ENCODE measurements at regions not wholly inside any gene's neighbourhood (a gene's known extent, or its start where the extent isn't known, plus 50 kb on each side); places are given as distances from the start of the nearest gene placed in this dataset.

DNA sequence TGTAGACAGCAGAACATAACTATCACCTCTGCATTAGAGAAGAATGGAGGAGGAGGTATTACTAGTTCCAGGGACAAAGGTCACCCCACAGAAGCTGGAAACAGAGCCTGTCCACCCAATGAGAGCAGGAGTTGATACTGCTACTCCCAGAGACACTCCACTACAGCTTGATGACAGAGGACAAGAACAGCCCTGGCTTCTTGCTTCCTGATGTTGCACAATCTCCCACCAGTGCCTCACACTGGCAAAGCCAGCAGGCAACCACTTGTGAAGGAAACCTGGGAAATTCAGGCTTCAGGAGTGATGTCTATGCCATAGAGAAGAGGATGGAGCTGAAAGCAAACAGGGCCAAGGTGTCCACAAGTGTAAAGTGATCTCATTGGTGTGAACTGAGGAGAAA is 78.0 kb upstream of the POU1F1 start:
- CTCF ChIA-PET, result interaction anchor here (1.0 kb wide), 1 partner anchor 651 kb away, joined by 3 read pairs; no protein-coding TSS in a partner anchor
- H3K9me3 Mint-ChIP-seq, result no peaks in the 10 kb centered on the region
- intact Hi-C loops (cut with micrococcal nuclease), result no loop called here

DNA sequence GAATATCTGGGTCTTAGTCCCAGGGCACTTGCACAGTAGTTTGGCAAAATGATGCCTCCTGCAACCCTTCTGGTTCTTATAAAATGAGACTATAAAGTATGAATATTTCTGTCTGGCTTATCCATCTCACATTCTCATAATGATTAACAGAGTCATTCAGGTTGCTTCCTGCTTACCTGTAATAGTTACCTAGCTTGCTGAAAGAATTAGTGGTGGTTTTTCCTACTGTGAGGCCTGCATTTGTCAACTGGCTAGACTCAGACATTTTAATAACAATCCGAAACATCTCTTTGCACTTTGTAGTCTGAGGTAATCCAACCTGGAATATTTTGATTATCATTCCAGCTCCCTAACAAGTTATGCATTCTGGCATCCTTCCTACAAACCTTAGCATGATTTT is 75.6 kb upstream of the POU1F1 start:
- Mint-ChIP-seq H3K4me1 (ENCODE audit: low read depth) (no peaks in the 10 kb centered on the region), H3K27me3 (no peaks in the 10 kb centered on the region), H3K4me3 (no peak overlapping the region), H3K36me3 (no peaks in the 10 kb centered on the region), H3K27ac (no peak overlapping the region), H3K9me3 (no peaks in the 10 kb centered on the region)
- intact Hi-C loops (cut with micrococcal nuclease), result no loop called here
- ChIA-PET POLR2A (no interaction called here), CTCF (interaction anchor here (1.1 to 2.2 kb wide), 10 partner anchors 10 to 653 kb away, joined by 4 to 16 read pairs (median 10); no protein-coding TSS in a partner anchor)
- no peak for DNase-seq

More for the DNA sequence above, 78.0 kb upstream of the POU1F1 start:
- Mint-ChIP-seq H3K4me3 (no peak overlapping the region), H3K27me3 (peaks cover 2% of the 10 kb centered on the region), H3K36me3 (no peaks in the 10 kb centered on the region), H3K27ac (no peak overlapping the region), H3K4me1 (ENCODE audit: low read depth) (no peaks in the 10 kb centered on the region)
- POLR2A ChIA-PET, result no interaction called here
- DNase-seq, result no peak

DNA sequence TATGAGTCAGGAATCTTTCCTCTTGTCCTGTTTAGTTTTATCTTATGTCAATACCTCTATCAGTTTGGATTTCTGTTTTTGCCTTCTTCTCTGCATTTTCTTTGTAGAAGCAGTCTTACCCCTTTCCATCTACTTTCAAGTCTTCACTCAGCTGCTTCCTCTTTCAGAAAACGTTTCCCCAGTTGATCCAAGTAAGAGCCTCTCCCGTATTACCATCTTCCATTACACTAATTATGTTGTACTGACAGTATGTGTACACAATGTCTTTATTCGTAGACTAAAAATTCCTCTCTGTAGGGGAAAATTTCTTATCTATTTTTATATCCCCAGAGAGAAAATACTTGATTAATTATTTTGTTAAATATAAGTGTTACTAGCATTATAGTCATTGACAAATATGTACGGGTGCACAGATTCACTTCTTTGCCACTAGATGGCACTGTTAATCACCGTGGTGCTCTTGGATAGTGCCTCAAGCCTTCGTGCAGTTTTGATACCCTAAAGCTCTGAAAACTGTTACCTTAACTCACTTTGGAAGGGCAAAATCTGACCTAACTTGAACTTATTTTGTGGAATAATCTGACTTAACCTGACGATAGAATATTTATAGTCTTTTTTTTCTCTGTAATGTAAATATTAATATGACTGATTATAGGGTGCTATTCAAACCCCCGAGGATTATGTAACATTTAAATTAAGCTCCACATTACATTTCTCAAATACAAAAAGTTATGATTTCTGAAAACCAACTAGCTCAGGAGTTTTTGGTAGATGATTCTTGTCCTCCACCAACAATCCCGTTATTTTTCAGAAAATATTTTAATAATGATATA is 74.2 kb upstream of the POU1F1 start:
- no peaks in the 10 kb centered on the region for H3K27me3 Mint-ChIP-seq
- H3K27ac Mint-ChIP-seq, result no peak overlapping the region
- DNase-seq, result peak; percentile 16
- no peaks in the 10 kb centered on the region for H3K4me1 Mint-ChIP-seq (ENCODE audit: low read depth)
- intact Hi-C loops (cut with micrococcal nuclease), result loop anchor here (1.0 kb wide), 5 partner anchors 52 to 830 kb away; no protein-coding TSS in a partner anchor
- CTCF ChIA-PET, result interaction anchor here (0.5 to 2.2 kb wide), 34 partner anchors 9 to 830 kb away, joined by 3 to 16 read pairs (median 4); no protein-coding TSS in a partner anchor
- H3K9me3 Mint-ChIP-seq, result no peaks in the 10 kb centered on the region
- no peak overlapping the region for H3K4me3 Mint-ChIP-seq
- H3K36me3 Mint-ChIP-seq, result no peaks in the 10 kb centered on the region
- POLR2A ChIA-PET, result no interaction called here

DNA sequence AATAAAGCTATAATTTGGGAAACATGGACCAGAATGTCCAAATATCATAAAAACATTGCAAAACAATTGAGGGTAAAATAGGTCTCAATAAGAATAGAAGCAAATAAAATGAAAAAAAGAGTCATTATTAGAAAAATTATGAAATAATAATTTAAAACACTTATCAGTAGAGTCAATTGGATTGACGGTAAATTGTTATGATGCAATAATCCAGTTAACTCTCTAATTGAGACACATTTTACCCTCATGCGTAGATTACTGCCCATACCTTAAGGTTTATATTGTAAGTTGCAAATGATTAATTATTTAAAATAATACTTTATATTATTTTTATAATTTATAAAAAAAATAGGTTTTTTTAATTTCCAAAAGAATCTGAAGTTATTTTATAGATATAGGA is 73.4 kb upstream of the POU1F1 start:
- peaks cover 2% of the 10 kb centered on the region for H3K27me3 Mint-ChIP-seq
- H3K4me3 Mint-ChIP-seq, result no peak overlapping the region
- no peaks in the 10 kb centered on the region for H3K36me3 Mint-ChIP-seq
- no peaks in the 10 kb centered on the region for H3K9me3 Mint-ChIP-seq
- no peak overlapping the region for H3K27ac Mint-ChIP-seq
- intact Hi-C loops (cut with micrococcal nuclease), result loop anchor here (1.0 kb wide), 5 partner anchors 52 to 830 kb away; no protein-coding TSS in a partner anchor
- DNase-seq, result no peak
- ChIA-PET CTCF (interaction anchor here (0.7 to 2.0 kb wide), 8 partner anchors 10 to 661 kb away, joined by 3 to 16 read pairs (median 4); no protein-coding TSS in a partner anchor), POLR2A (no interaction called here)
- no peaks in the 10 kb centered on the region for H3K4me1 Mint-ChIP-seq (ENCODE audit: low read depth)

DNA sequence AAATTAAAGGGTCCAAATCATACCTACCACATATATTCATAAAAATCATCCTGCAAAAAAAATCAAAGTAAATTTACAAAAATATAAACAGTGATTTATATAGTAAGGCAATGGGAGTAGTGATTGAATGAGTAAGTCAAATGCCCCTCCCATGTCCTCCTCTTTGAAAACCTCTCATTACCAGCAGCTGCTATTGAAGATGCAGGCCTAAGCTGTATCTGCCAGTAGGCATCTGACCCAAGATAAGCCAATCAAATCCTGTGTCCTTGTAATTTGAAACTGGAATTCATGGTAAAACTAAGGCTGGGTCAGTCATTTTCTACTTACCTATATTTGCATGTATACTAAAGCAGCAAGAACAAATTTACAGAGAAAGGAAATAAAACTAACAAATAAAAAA is 60.4 kb upstream of the POU1F1 start:
- H3K27me3 Mint-ChIP-seq, result peaks cover 2% of the 10 kb centered on the region
- CTCF ChIA-PET, result interaction anchor here (1.7 kb wide), 1 partner anchor 14 kb away, joined by 8 read pairs; no protein-coding TSS in a partner anchor
- POLR2A ChIA-PET, result no interaction called here
- intact Hi-C loops (cut with micrococcal nuclease), result no loop called here
- H3K9me3 Mint-ChIP-seq, result peaks cover under 1% of the 10 kb centered on the region
- no peak for DNase-seq
- H3K36me3 Mint-ChIP-seq, result no peaks in the 10 kb centered on the region
- no peak overlapping the region for H3K27ac Mint-ChIP-seq
- peaks cover 21% of the 10 kb centered on the region for H3K4me1 Mint-ChIP-seq (ENCODE audit: low read depth)
- no peak overlapping the region for H3K4me3 Mint-ChIP-seq

DNA sequence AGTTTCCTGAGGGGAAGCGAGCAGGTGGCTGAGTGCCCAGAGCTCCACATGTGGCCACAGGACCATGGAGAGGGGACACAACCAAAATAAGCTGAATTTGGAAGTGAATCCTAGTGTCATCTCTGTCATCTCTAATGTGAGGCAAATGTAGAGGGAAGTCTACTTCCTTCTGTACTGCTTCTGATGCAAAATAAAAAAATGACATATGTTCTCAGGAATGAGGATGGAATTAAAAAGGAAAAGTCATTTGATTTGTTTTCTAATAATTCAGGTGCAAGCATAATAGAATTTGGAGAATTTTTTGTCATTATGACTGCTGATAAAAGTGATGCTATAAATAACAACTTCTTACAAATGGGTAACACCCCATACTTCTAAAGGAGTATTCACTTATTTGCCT is 59.5 kb upstream of the POU1F1 start:
- H3K9me3 Mint-ChIP-seq, result no peaks in the 10 kb centered on the region
- no peak overlapping the region for H3K4me3 Mint-ChIP-seq
- no peak for DNase-seq
- H3K27me3 Mint-ChIP-seq, result peaks cover 2% of the 10 kb centered on the region
- H3K27ac Mint-ChIP-seq, result no peak overlapping the region
- intact Hi-C loops (cut with micrococcal nuclease), result no loop called here
- no peaks in the 10 kb centered on the region for H3K36me3 Mint-ChIP-seq
- ChIA-PET CTCF (interaction anchor here (1.7 kb wide), 1 partner anchor 15 kb away, joined by 8 read pairs; no protein-coding TSS in a partner anchor), POLR2A (no interaction called here)
- H3K4me1 Mint-ChIP-seq (ENCODE audit: low read depth), result peaks cover 21% of the 10 kb centered on the region

DNA sequence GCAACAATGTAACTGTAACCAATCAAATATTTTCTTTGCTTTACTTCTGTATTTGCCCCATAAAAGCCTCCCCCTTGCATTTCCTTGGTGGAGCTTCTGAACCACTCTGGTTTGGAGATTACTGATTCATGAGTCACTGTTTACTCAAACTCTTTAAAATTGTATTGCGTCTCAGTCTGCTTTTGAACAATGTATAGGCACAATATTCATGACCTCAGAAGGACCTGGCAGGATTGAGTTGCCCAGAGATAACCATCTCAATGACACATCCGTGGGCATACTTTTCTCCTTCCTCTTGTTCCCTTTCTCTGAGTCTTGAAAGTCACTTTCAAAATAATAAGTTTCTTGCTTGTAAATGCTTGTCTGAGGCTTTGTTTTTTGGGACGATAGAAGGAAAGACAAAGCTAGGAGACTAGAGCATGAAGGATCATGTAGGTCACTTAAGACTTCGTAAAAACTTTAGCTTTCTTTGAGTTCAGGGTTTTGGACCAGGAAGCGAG is 57.1 kb upstream of the POU1F1 start:
- peak; percentile 62 for DNase-seq
- no peaks in the 10 kb centered on the region for H3K36me3 Mint-ChIP-seq
- no peaks in the 10 kb centered on the region for H3K9me3 Mint-ChIP-seq
- ChIA-PET CTCF (interaction anchor here (0.6 to 2.0 kb wide), 5 partner anchors 17 to 74 kb away, joined by 3 to 8 read pairs (median 4); no protein-coding TSS in a partner anchor), POLR2A (interaction anchor here (1.3 to 1.4 kb wide), 2 partner anchors 20 to 47 kb away, joined by 5 read pairs; no protein-coding TSS in a partner anchor)
- peak overlapping the region; percentile 87 for H3K27ac Mint-ChIP-seq
- H3K4me1 Mint-ChIP-seq (ENCODE audit: low read depth), result peaks cover 21% of the 10 kb centered on the region
- intact Hi-C loops (cut with micrococcal nuclease), result loop anchor here (1.0 to 5.0 kb wide), 8 partner anchors 20 to 818 kb away; partner anchors contain the start of gene CHMP2B
- H3K4me3 Mint-ChIP-seq, result no peak overlapping the region
- H3K27me3 Mint-ChIP-seq, result peaks cover 2% of the 10 kb centered on the region

DNA sequence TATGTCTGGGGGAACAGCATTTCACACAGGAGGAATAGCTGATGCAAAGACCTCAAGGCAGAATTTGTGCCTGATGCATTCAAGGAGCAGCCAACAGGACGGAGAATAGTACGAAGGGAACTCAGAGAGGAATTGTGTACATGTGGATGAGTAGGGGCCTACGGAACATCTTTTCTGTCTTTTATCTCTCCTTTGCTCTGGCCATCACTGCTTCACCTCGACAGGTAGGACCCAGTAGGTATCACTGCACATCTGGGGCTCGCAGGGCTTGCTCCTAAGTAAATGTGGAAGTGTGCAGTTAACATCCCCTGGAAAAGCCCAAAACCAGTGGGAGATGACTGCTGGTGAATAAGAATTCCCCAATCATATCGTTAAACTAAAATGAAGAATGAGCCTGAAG is 56.4 kb upstream of the POU1F1 start:
- H3K4me3 Mint-ChIP-seq, result no peak overlapping the region
- intact Hi-C loops (cut with micrococcal nuclease), result loop anchor here (1.0 to 5.0 kb wide), 8 partner anchors 19 to 819 kb away; partner anchors contain the start of gene CHMP2B
- DNase-seq, result no peak
- POLR2A ChIA-PET, result no interaction called here
- peaks cover 21% of the 10 kb centered on the region for H3K4me1 Mint-ChIP-seq (ENCODE audit: low read depth)
- peaks cover under 1% of the 10 kb centered on the region for H3K27me3 Mint-ChIP-seq
- H3K9me3 Mint-ChIP-seq, result no peaks in the 10 kb centered on the region
- H3K36me3 Mint-ChIP-seq, result no peaks in the 10 kb centered on the region
- H3K27ac Mint-ChIP-seq, result peak overlapping the region; percentile 46
- CTCF ChIA-PET, result interaction anchor here (0.6 to 2.0 kb wide), 3 partner anchors 18 to 732 kb away, joined by 3 to 8 read pairs (median 4); no protein-coding TSS in a partner anchor

DNA sequence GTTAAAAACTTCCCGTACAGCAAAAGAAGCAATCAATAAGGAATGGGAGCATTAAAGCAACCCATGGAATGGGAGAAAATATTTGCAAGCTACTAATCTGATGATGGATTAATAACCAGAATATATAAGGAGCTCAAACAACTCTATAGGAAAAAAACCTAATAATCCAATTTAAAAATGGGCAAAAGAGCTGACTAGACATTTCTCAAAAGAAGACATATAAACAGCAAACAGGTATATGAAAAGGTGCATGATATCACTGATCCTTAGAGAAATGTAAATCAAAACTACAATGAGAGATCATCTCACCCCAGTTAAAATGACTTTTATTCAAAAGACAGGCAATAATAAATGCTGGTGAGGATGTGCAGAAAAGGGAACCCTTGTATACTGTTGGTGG is 52.7 kb upstream of the POU1F1 start:
- DNase-seq, result no peak
- intact Hi-C loops (cut with micrococcal nuclease), result no loop called here
- H3K4me1 Mint-ChIP-seq (ENCODE audit: low read depth), result peaks cover 20% of the 10 kb centered on the region
- H3K36me3 Mint-ChIP-seq, result no peaks in the 10 kb centered on the region
- H3K27me3 Mint-ChIP-seq, result no peaks in the 10 kb centered on the region
- H3K9me3 Mint-ChIP-seq, result no peaks in the 10 kb centered on the region
- POLR2A ChIA-PET, result no interaction called here
- no peak overlapping the region for H3K27ac Mint-ChIP-seq
- no peak overlapping the region for H3K4me3 Mint-ChIP-seq
- CTCF ChIA-PET, result interaction anchor here (1.5 kb wide), 1 partner anchor 31 kb away, joined by 4 read pairs; no protein-coding TSS in a partner anchor

All from activated CD4-positive, alpha-beta memory T cell treated with anti-CD3 and anti-CD28 coated beads for 36 hours (primary cell).